Sigmoid colon (tissue), 4 donors: ENCODE measurements at regions not wholly inside any gene's neighbourhood (a gene's known extent, or its start where the extent isn't known, plus 50 kb on each side); places are given as distances from the start of the nearest gene placed in this dataset.

Source experiments
- CTCF ChIP-seq, 4 experiments: fragments of 450-650 bp in 3 of 4; fragments of 200-600 bp in 1 of 4; IDR thresholded peaks; one replicate each; pipeline ENCODE4 v1.5.1; 2016 to 2019; ENCODE audit warnings: antibody characterized with exemption in 4 of 4, mild to moderate bottlenecking in 3 of 4, moderate library complexity in 2 of 4
- EP300 ChIP-seq, 4 donors: sonication (generic); formaldehyde crosslinking; IDR thresholded peaks; one replicate each; pipeline ENCODE4 v1.6.1; 2017; ENCODE audit warnings: antibody characterized with exemption in 4 of 4

- TF ChIP-seq CTCF (IDR thresholded peaks at IDR 0.05): no peak
- no peak for TF ChIP-seq EP300 (IDR thresholded peaks at IDR 0.05)
Measured at GRCh38 chr1:194361374-194362131, 1175.1 kb upstream of the B3GALT2 start.
